ENCODE measurements at regions not wholly inside any gene's neighbourhood (a gene's known extent, or its start where the extent isn't known, plus 50 kb on each side); places are given as distances from the start of the nearest gene placed in this dataset.

DNA sequence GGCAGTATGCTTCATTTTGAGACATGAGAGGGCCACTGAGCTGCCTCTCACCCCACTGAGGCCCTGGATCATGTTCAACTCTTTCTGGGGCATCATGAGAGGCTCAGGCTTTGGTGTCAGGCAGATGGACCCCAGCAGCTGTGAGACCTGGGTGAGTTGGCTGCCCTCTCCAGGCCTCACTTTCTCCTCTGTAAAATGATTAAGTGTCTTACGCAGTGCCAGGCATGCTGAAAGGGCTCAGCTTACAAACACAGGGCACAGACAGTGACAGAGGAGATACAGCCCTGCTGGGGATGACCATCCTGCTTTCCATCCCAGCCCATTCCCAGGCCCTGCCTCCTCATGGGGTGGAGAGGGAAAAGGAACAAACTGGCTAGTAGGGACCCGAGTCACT lies 387.4 kb downstream of the MATN1 start:
- H3K27me3 ChIP-seq = no peaks in the 10 kb centered on the region
- 70 to 97% methylated on average over 2 of the region's 2 CpGs for WGBS, 2 donors
- DNase-seq = no peak
- H3K4me3 ChIP-seq = no peak overlapping the region
- no peaks in the 10 kb centered on the region for H3K36me3 ChIP-seq
- no peaks in the 10 kb centered on the region for H3K4me1 ChIP-seq
- no peak for TF ChIP-seq EP300 (IDR thresholded peaks at IDR 0.05)
- TF ChIP-seq, protein P1, sequence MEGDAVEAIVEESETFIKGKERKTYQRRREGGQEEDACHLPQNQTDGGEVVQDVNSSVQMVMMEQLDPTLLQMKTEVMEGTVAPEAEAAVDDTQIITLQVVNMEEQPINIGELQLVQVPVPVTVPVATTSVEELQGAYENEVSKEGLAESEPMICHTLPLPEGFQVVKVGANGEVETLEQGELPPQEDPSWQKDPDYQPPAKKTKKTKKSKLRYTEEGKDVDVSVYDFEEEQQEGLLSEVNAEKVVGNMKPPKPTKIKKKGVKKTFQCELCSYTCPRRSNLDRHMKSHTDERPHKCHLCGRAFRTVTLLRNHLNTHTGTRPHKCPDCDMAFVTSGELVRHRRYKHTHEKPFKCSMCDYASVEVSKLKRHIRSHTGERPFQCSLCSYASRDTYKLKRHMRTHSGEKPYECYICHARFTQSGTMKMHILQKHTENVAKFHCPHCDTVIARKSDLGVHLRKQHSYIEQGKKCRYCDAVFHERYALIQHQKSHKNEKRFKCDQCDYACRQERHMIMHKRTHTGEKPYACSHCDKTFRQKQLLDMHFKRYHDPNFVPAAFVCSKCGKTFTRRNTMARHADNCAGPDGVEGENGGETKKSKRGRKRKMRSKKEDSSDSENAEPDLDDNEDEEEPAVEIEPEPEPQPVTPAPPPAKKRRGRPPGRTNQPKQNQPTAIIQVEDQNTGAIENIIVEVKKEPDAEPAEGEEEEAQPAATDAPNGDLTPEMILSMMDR (IDR thresholded peaks at IDR 0.05) = no peak
- TF ChIP-seq POLR2A (IDR thresholded peaks at IDR 0.05) = no peak
- TF ChIP-seq POLR2AphosphoS5 (IDR thresholded peaks at IDR 0.05) = no peak
- no peaks in the 10 kb centered on the region for H3K9me3 ChIP-seq
- no peak overlapping the region for H3K27ac ChIP-seq
- ATAC-seq (ENCODE audit: low FRiP score in 2 of 2) = no peak

DNA sequence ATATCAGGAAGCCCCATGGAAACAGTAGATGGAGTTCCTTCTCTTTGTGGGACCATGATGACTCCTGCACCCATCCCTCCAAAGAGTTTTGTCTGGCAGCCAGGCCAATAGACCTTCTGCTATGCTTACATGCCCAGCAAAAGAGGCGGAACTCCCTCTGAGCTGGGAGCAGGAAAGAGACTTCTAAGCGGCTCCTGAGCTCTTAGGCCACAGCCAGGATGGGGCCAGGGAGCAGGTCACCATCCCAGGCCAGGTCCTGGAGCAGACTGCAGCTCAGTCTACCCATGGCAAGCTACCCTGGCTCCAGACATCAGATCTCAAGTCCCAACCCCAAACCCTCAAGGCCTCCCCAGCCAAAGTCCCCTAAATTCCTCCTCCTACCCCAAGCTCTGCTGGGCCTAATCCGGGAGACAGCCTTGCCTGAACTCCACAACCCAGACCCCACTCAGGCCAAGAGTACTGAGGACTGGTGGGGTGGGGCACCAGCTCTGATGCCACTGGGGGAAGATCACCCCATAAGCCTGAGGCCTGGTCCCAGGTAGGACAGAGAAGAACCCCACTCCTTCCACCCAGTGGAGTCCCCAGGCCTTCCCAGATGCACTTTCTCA lies 387.9 kb downstream of the MATN1 start:
- ATAC-seq (ENCODE audit: low FRiP score in 2 of 2) = no peak
- no peak for DNase-seq
- Histone ChIP-seq H3K27me3 (no peaks in the 10 kb centered on the region), H3K27ac (no peak overlapping the region), H3K4me1 (no peaks in the 10 kb centered on the region), H3K9me3 (no peaks in the 10 kb centered on the region), H3K4me3 (no peak overlapping the region), H3K36me3 (no peaks in the 10 kb centered on the region)
- WGBS, 2 donors = 80 to 93% methylated on average over 2 to 3 of the region's 3 CpGs
- TF ChIP-seq, protein P1 (IDR thresholded peaks at IDR 0.05) = no peak
- no peak for TF ChIP-seq POLR2AphosphoS5 (IDR thresholded peaks at IDR 0.05)

DNA sequence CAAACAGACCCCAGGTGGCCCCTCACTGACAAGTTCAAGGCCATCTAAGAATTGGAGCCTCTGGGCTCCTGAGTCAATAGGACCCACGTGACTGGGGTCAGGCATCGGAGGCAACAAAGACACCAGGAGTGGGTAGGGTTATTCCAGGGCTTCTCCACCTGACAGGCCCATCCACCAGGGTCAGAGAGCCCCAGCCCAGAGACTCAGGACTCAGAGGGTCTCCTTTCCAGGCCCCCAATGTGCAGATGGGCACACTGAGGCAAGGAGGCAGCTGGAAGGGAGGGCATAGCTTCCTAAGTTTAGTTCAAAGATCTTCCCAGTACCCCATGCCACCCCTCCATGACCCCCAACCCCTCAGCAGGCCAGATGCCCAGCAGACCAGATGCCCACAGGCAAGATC lies 388.6 kb downstream of the MATN1 start:
- DNase-seq = no peak
- H3K9me3 ChIP-seq = no peaks in the 10 kb centered on the region
- TF ChIP-seq EP300 (IDR thresholded peaks at IDR 0.05) = no peak
- TF ChIP-seq POLR2AphosphoS5 (IDR thresholded peaks at IDR 0.05) = no peak
- TF ChIP-seq POLR2A (IDR thresholded peaks at IDR 0.05) = no peak
- TF ChIP-seq, protein P1 (IDR thresholded peaks at IDR 0.05) = no peak
- no peaks in the 10 kb centered on the region for H3K36me3 ChIP-seq
- 100% methylated on average over 1 of the region's 2 CpGs for WGBS, 2 donors
- ATAC-seq (ENCODE audit: low FRiP score in 2 of 2) = no peak
- H3K27me3 ChIP-seq = no peaks in the 10 kb centered on the region
- H3K27ac ChIP-seq = no peak overlapping the region
- no peaks in the 10 kb centered on the region for H3K4me1 ChIP-seq
- H3K4me3 ChIP-seq = no peak overlapping the region

DNA sequence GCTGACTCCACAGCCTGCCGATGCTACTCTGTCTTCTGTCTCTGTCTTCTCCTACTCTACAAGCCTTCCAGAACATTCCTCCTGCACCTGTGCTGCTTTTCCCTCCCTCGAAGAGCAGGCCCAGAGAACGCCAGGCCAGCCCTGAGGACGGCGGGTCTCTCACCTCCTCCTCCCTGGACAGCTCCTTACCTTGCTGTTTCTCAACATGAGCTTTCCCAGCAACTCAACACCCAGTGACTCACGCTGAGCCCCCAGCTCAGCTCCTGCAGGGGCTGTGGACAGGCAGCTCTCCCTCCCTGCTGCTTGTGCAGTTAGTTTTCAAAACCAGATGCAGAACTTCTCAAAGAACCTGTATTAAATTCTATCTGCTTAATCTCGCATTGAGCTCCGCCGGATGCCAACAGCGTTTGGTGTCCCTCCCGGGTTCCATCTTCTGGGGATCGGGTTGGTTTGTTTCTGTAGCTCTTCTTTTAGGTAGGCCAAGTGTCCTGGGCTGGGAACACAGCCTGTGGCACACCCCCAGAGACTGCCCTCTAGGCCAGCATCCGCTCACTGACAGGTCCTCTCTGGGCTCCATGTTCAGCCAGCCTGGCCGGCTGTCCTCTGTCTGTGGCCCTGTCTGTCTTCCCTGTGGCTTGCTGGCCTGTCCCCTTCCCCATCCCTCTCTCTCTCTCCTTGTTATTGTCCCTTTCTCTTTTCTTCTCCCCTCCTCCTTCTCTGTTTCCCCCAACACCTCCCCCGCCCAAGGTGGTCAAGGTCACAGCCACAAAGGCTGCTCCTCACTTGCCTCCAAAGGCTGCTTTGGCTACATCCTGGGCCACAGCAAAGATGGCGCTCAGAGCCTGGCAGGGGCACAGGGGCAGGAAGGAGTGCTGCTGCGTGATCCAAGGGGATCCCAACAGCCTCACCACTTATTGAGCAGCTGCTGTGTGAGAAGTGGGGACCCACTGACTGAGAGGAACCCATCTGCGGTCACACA lies 391.0 kb downstream of the MATN1 start:
- no peak for ATAC-seq (ENCODE audit: low FRiP score in 2 of 2)
- Histone ChIP-seq H3K9me3 (no peaks in the 10 kb centered on the region), H3K36me3 (no peaks in the 10 kb centered on the region), H3K27me3 (no peaks in the 10 kb centered on the region), H3K4me3 (no peak overlapping the region), H3K4me1 (no peaks in the 10 kb centered on the region), H3K27ac (no peak overlapping the region)
- DNase-seq = no peak
- 79 to 86% methylated on average over 18 of the region's 18 CpGs for WGBS, 2 donors
- TF ChIP-seq, protein P1 (IDR thresholded peaks at IDR 0.05) = no peak
- TF ChIP-seq POLR2A (IDR thresholded peaks at IDR 0.05) = no peak

Measured in upper lobe of left lung (tissue), 6 donors.